ENCODE measurements at regions not wholly inside any gene's neighbourhood (a gene's known extent, or its start where the extent isn't known, plus 50 kb on each side); places are given as distances from the start of the nearest gene placed in this dataset.

DNA sequence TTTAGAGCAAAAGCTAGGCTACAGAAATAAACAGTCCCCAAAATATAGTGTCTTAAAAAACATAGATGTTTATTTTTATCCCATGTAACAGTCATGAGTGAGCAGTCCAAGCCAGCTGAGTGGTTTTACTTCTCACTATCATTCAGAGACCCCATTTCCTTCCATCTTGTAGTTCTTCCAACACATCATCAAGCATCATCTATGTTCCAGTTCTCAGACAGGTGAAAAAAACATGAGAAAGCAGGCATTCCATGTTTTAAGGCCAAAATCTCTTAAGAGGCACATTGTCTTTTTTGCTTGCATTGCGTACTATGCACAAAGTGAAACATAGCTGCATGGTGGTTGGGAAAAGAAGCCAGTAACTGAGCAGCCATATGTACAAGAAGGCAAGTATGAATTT lies 128.6 kb downstream of the ATOH1 start:
- Histone ChIP-seq H2AFZ (ENCODE audit: low read length) (no peak overlapping the region), H3K27ac (ENCODE audit: low read depth, low read length, poor library complexity, severe bottlenecking) (no peak overlapping the region), H3K36me3 (ENCODE audit: insufficient read depth, low read length) (no peaks in the 10 kb centered on the region), H3K9ac (ENCODE audit: low read length) (no peak overlapping the region), H3K27me3 (ENCODE audit: insufficient read depth, low read length) (no peaks in the 10 kb centered on the region), H3K4me3 (ENCODE audit: low read depth, low read length, poor library complexity, severe bottlenecking) (no peak overlapping the region), H3K9me3 (ENCODE audit: low read length) (peaks cover 3% of the 10 kb centered on the region; the same call in 1 of the 2 replicates), H4K20me1 (ENCODE audit: insufficient read depth, low read length) (no peaks in the 10 kb centered on the region), H3K4me1 (ENCODE audit: insufficient read depth, low read length, severe bottlenecking) (peaks cover 5% of the 10 kb centered on the region), H3F3A (ENCODE audit: insufficient read depth, low read length) (no peaks in the 10 kb centered on the region), H3K9me2 (ENCODE audit: low read depth, low read length) (no peaks in the 10 kb centered on the region), H3K4me2 (ENCODE audit: low read length) (no peak overlapping the region), H3K79me2 (ENCODE audit: insufficient read depth, low read length) (no peaks in the 10 kb centered on the region)
- TF ChIP-seq, protein P1, sequence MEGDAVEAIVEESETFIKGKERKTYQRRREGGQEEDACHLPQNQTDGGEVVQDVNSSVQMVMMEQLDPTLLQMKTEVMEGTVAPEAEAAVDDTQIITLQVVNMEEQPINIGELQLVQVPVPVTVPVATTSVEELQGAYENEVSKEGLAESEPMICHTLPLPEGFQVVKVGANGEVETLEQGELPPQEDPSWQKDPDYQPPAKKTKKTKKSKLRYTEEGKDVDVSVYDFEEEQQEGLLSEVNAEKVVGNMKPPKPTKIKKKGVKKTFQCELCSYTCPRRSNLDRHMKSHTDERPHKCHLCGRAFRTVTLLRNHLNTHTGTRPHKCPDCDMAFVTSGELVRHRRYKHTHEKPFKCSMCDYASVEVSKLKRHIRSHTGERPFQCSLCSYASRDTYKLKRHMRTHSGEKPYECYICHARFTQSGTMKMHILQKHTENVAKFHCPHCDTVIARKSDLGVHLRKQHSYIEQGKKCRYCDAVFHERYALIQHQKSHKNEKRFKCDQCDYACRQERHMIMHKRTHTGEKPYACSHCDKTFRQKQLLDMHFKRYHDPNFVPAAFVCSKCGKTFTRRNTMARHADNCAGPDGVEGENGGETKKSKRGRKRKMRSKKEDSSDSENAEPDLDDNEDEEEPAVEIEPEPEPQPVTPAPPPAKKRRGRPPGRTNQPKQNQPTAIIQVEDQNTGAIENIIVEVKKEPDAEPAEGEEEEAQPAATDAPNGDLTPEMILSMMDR (IDR thresholded peaks at IDR 0.05; ENCODE audit: low read length): no peak
- no peak for TF ChIP-seq EZH2 (IDR thresholded peaks at IDR 0.05; ENCODE audit: borderline replicate concordance, low read length)

DNA sequence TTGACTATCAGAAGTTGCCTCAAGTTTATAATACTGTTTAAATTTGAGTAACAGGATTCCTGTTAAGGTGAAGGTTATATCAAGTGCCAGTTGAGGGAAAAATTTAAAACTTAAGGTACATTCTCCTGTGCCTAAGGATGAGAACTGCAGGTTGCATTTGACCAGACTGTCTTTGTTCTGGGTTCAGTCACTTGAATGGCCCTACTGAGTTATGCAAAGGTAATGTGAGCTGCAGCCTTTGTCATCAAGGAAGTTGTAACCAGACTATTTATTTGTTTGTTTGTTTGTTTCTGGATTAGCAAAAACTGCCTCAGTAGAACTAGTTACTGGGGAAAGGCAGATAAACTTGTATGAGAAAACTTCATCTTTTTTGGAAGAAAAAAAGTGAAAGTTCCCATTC lies 131.9 kb downstream of the ATOH1 start:
- no peaks in the 10 kb centered on the region for H3K9me2 ChIP-seq (ENCODE audit: low read depth, low read length)
- H3K4me3 ChIP-seq (ENCODE audit: low read depth, low read length, poor library complexity, severe bottlenecking): no peak overlapping the region
- H3F3A ChIP-seq (ENCODE audit: insufficient read depth, low read length): no peaks in the 10 kb centered on the region; the same call in 1 of the 2 replicates
- peaks cover 5% of the 10 kb centered on the region for H3K4me1 ChIP-seq (ENCODE audit: insufficient read depth, low read length, severe bottlenecking)
- H3K27ac ChIP-seq (ENCODE audit: low read depth, low read length, poor library complexity, severe bottlenecking): no peak overlapping the region
- no peaks in the 10 kb centered on the region for H3K27me3 ChIP-seq (ENCODE audit: insufficient read depth, low read length)
- H2AFZ ChIP-seq (ENCODE audit: low read length): no peak overlapping the region
- no peaks in the 10 kb centered on the region for H3K36me3 ChIP-seq (ENCODE audit: insufficient read depth, low read length)
- no peaks in the 10 kb centered on the region for H3K9me3 ChIP-seq (ENCODE audit: low read length)
- H3K4me2 ChIP-seq (ENCODE audit: low read length): no peak overlapping the region
- TF ChIP-seq, protein P1 (IDR thresholded peaks at IDR 0.05; ENCODE audit: low read length): no peak
- TF ChIP-seq EZH2 (IDR thresholded peaks at IDR 0.05; ENCODE audit: borderline replicate concordance, low read length): no peak
- no peak overlapping the region for H3K9ac ChIP-seq (ENCODE audit: low read length)
- H4K20me1 ChIP-seq (ENCODE audit: insufficient read depth, low read length): no peaks in the 10 kb centered on the region
- H3K79me2 ChIP-seq (ENCODE audit: insufficient read depth, low read length): no peaks in the 10 kb centered on the region

DNA sequence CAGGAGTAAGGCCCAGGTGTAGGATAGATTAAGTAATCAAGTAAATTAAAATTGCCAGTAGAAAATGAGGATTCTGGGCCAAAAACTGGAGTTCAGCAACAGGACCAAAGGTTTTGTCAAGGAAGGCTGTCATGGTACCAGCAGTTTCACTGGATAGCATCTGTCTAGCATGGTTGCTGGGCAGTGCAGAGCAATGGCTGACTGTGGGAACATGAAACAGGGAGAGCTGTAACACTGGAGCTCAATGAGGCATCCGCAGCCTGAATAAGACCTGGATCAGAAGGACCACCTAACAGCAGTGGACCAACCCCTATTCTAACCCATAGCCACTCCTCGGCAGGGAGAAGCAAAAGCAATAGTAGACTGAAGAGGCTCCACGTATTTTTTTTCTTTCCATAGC lies 132.4 kb downstream of the ATOH1 start:
- H3K27ac ChIP-seq (ENCODE audit: low read depth, low read length, poor library complexity, severe bottlenecking): no peak overlapping the region
- no peak overlapping the region for H2AFZ ChIP-seq (ENCODE audit: low read length)
- H3K79me2 ChIP-seq (ENCODE audit: insufficient read depth, low read length): no peaks in the 10 kb centered on the region

More for the DNA sequence above, 132.4 kb downstream of the ATOH1 start:
- no peaks in the 10 kb centered on the region for H3K9me3 ChIP-seq (ENCODE audit: low read length)
- no peaks in the 10 kb centered on the region for H3K9me2 ChIP-seq (ENCODE audit: low read depth, low read length)
- no peak overlapping the region for H3K4me2 ChIP-seq (ENCODE audit: low read length)
- no peaks in the 10 kb centered on the region for H3K36me3 ChIP-seq (ENCODE audit: insufficient read depth, low read length)
- H3K4me1 ChIP-seq (ENCODE audit: insufficient read depth, low read length, severe bottlenecking): peaks cover 5% of the 10 kb centered on the region
- no peak overlapping the region for H3K4me3 ChIP-seq (ENCODE audit: low read depth, low read length, poor library complexity, severe bottlenecking)
- no peaks in the 10 kb centered on the region for H4K20me1 ChIP-seq (ENCODE audit: insufficient read depth, low read length)
- H3F3A ChIP-seq (ENCODE audit: insufficient read depth, low read length): no peaks in the 10 kb centered on the region; the same call in 1 of the 2 replicates
- H3K27me3 ChIP-seq (ENCODE audit: insufficient read depth, low read length): no peaks in the 10 kb centered on the region
- H3K9ac ChIP-seq (ENCODE audit: low read length): no peak overlapping the region
- TF ChIP-seq, protein P1 (IDR thresholded peaks at IDR 0.05; ENCODE audit: low read length): no peak
- TF ChIP-seq EZH2 (IDR thresholded peaks at IDR 0.05; ENCODE audit: borderline replicate concordance, low read length): no peak

Measured in OCI-LY1 (cell line).